Spleen (tissue), 7 donors: ENCODE measurements at regions not wholly inside any gene's neighbourhood (a gene's known extent, or its start where the extent isn't known, plus 50 kb on each side); places are given as distances from the start of the nearest gene placed in this dataset.

Experiments used
- POLR2A ChIP-seq, 3 donors: fragments of 450-650 bp; IDR thresholded peaks; one replicate each; pipeline ENCODE4 v1.5.1; 2017; ENCODE audit warnings: antibody characterized with exemption in 3 of 3, mild to moderate bottlenecking in 1 of 3
- TF ChIP-seq, protein P1 (sequence below), 11 experiments: fragments of 200-600 bp in 7 of 11; fragments of 450-650 bp in 4 of 11; sonication (generic) in 4 of 11; IDR thresholded peaks in 8 of 11; conservative IDR thresholded peaks in 3 of 11; 1 replicate in 7 of 11; 2 replicates in 4 of 11; pipeline versions ENCODE4 v1.4.0 to v1.8.0; 2016 to 2021; ENCODE audit warnings: antibody characterized with exemption in 11 of 11, inconsistent platforms in 4 of 11, mild to moderate bottlenecking in 1 of 11
- donor health status: DM: no; HTN: no; CAD: no; lungs with moderate emphysema.
- donor health status: DM: no; HTN: no; CAD: no.
- donor health status: DM: no; HTN: no; CAD: no.

DNA sequence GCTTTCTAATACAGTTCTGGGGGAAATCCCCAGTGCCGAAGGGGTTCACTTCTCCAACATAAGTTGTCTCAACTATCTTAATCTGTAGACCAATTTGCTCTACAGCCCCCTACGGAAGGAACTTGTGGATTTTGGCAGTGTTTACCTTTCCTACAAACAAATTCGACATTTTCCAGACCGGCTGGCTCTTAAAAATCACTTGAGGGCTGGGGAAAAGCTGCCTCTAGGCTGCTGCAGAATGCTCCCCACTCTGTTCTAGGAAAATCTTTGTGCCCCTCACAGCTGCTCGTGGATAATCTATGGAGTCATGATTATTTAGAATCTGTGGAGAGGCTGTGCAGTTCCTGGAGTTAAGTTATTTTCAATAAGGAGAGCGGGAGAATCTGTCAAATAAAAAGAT is 474.6 kb upstream of the FZD8 start:
- TF ChIP-seq, protein P1, sequence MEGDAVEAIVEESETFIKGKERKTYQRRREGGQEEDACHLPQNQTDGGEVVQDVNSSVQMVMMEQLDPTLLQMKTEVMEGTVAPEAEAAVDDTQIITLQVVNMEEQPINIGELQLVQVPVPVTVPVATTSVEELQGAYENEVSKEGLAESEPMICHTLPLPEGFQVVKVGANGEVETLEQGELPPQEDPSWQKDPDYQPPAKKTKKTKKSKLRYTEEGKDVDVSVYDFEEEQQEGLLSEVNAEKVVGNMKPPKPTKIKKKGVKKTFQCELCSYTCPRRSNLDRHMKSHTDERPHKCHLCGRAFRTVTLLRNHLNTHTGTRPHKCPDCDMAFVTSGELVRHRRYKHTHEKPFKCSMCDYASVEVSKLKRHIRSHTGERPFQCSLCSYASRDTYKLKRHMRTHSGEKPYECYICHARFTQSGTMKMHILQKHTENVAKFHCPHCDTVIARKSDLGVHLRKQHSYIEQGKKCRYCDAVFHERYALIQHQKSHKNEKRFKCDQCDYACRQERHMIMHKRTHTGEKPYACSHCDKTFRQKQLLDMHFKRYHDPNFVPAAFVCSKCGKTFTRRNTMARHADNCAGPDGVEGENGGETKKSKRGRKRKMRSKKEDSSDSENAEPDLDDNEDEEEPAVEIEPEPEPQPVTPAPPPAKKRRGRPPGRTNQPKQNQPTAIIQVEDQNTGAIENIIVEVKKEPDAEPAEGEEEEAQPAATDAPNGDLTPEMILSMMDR (IDR thresholded peaks at IDR 0.05 in 8 of 11, conservative IDR thresholded peaks at IDR 0.05 in 3 of 11), result no peak
- TF ChIP-seq POLR2A (IDR thresholded peaks at IDR 0.05), result no peak
